Fibroblast of the aortic adventitia (primary cell): ENCODE measurements at regions not wholly inside any gene's neighbourhood (a gene's known extent, or its start where the extent isn't known, plus 50 kb on each side); places are given as distances from the start of the nearest gene placed in this dataset.

Experiments used
- DNase-seq: peaks from one replicate; pipeline ENCODE4 v3.0.0-alpha.2; 2010; ENCODE audit warnings: low read depth
- H3K4me3 ChIP-seq: 2 replicates; pipeline ENCODE4 v1.5.1; 2011; ENCODE audit warnings: low read depth, mild to moderate bottlenecking, control low read depth, low read length, moderate library complexity
- CTCF ChIP-seq: IDR thresholded peaks from 2 replicates; pipeline ENCODE4 v1.5.1; 2011; ENCODE audit warnings: mild to moderate bottlenecking, low read length, control low read depth, inconsistent platforms; ENCODE audit not compliant: insufficient read depth

- TF ChIP-seq CTCF: no peak
- no peak overlapping the region for H3K4me3 ChIP-seq
- DNase-seq: no peak
Observed at GRCh38 chr2:147501968-147502367, 342.9 kb upstream of the ACVR2A start.

GRCh38 chr2:147500819-147501395 lies 343.9 kb upstream of the ACVR2A start:
- H3K4me3 ChIP-seq: no peak overlapping the region
- no peak for TF ChIP-seq CTCF
- no peak for DNase-seq

GRCh38 chr2:147500229-147500628 lies 344.6 kb upstream of the ACVR2A start:
- H3K4me3 ChIP-seq: no peak overlapping the region
- no peak for DNase-seq
- TF ChIP-seq CTCF: no peak

GRCh38 chr2:147499785-147500184 lies 345.0 kb upstream of the ACVR2A start:
- no peak for DNase-seq
- H3K4me3 ChIP-seq: no peak overlapping the region
- no peak for TF ChIP-seq CTCF

- no peak overlapping the region for H3K4me3 ChIP-seq
- TF ChIP-seq CTCF: no peak
- peak; percentile 19 for DNase-seq
Observed at GRCh38 chr2:147495734-147496133, 349.1 kb upstream of the ACVR2A start.

- H3K4me3 ChIP-seq: no peak overlapping the region
- TF ChIP-seq CTCF: no peak
- DNase-seq: no peak
Observed at GRCh38 chr2:147492471-147492870, 352.4 kb upstream of the ACVR2A start.

- TF ChIP-seq CTCF: no peak
- DNase-seq: no peak
- H3K4me3 ChIP-seq: no peak overlapping the region
Observed at GRCh38 chr2:147491506-147491905, 353.3 kb upstream of the ACVR2A start.
